SK-N-SH (cell line): ENCODE measurements at regions not wholly inside any gene's neighbourhood (a gene's known extent, or its start where the extent isn't known, plus 50 kb on each side); places are given as distances from the start of the nearest gene placed in this dataset.

Experiments
- CTCF ChIA-PET: fragments of 300-600, 350-600 bp; formaldehyde crosslinking; extraction: SDS; loops from one replicate; lab custom pipeline; 2021; lab: Yijun Ruan, JAX
- POLR2A ChIA-PET: fragments of 350-600 bp; sonication (Branson Sonifier 250); formaldehyde crosslinking; extraction: SDS; loops from one replicate; lab custom pipeline; 2020; ENCODE audit warnings: antibody characterized with exemption, inconsistent platforms; lab: Yijun Ruan, JAX
- DNase-seq: peaks from one replicate; pipeline ENCODE4 v3.0.0; 2012
- H2AFZ ChIP-seq: fragments of 200-600 bp; sonication (generic); 2 replicates; pipeline ENCODE4 v1.8.1; 2016; ENCODE audit warnings: antibody characterized with exemption, mild to moderate bottlenecking, low read depth
- H3F3A ChIP-seq: fragments of 200-600 bp; sonication (generic); replicated peaks from 2 replicates; pipeline ENCODE3; 2016; ENCODE audit warnings: antibody characterized with exemption, mild to moderate bottlenecking; ENCODE audit not compliant: insufficient read depth
- H3K27ac ChIP-seq, 2 experiments: fragments of 200-500 bp in 1 of 2; fragments of 200-600 bp in 1 of 2; sonication (Bioruptor generic) in 1 of 2; sonication (generic), shearing (Covaris generic) in 1 of 2; 2 replicates each; pipeline versions ENCODE4 v1.5.1 to v1.6.1; 2014 to 2016; ENCODE audit warnings: low read depth in 2 of 2, inconsistent platforms in 1 of 2, low read length in 1 of 2, mild to moderate bottlenecking in 1 of 2, mixed read lengths in 1 of 2
- H3K27me3 ChIP-seq: fragments of 200-600 bp; sonication (generic), shearing (Covaris generic); 2 replicates; pipeline ENCODE4 v1.6.1; 2016; ENCODE audit warnings: mixed run types; ENCODE audit not compliant: insufficient read depth
- H3K36me3 ChIP-seq, 2 experiments: fragments of 200-500 bp in 1 of 2; fragments of 200-600 bp in 1 of 2; sonication (Bioruptor generic) in 1 of 2; sonication (generic) in 1 of 2; replicated peaks in 1 of 2; 2 replicates each; pipeline versions ENCODE3 to v1.5.1; 2014 to 2016; ENCODE audit warnings: low read length in 1 of 2, mild to moderate bottlenecking in 1 of 2; ENCODE audit not compliant: insufficient read depth in 2 of 2, control insufficient read depth in 1 of 2
- H3K4me1 ChIP-seq, 2 experiments: fragments of 200-500 bp in 1 of 2; fragments of 200-600 bp in 1 of 2; sonication (Bioruptor generic) in 1 of 2; sonication (generic), shearing (Covaris generic) in 1 of 2; 2 replicates each; pipeline versions ENCODE4 v1.5.1 to v1.6.1; 2014 to 2016; ENCODE audit warnings: low read depth in 1 of 2, low read length in 1 of 2, mixed run types in 1 of 2; ENCODE audit not compliant: insufficient read depth in 2 of 2, control insufficient read depth in 1 of 2
- H3K4me2 ChIP-seq: fragments of 200-600 bp; sonication (generic), shearing (Covaris generic); 2 replicates; pipeline ENCODE4 v1.6.1; 2017; ENCODE audit warnings: mixed run types
- H3K4me3 ChIP-seq, 2 experiments: fragments of 200-500 bp in 1 of 2; fragments of 200-600 bp in 1 of 2; sonication (Bioruptor generic) in 1 of 2; sonication (generic), shearing (Covaris generic) in 1 of 2; 2 replicates each; pipeline versions ENCODE4 v1.5.1 to v1.8.1; 2014 to 2016; ENCODE audit warnings: low read depth in 2 of 2, inconsistent platforms in 1 of 2, low read length in 1 of 2, mild to moderate bottlenecking in 1 of 2, mixed read lengths in 1 of 2, moderate library complexity in 1 of 2
- H3K79me2 ChIP-seq: fragments of 200-600 bp; sonication (generic); 2 replicates; pipeline ENCODE4 v1.8.1; 2017; ENCODE audit warnings: mild to moderate bottlenecking; ENCODE audit not compliant: insufficient read depth
- H3K9ac ChIP-seq: fragments of 200-600 bp; sonication (generic); 2 replicates; pipeline ENCODE4 v1.6.1; 2017; ENCODE audit warnings: mixed run types
- H3K9me2 ChIP-seq: fragments of 200-600 bp; sonication (generic); 2 replicates; pipeline ENCODE4 v1.6.1; 2017; ENCODE audit warnings: mixed run types
- H3K9me3 ChIP-seq: fragments of 200-600 bp; sonication (generic); 2 replicates; pipeline ENCODE4 v1.6.1; 2017; ENCODE audit warnings: mixed run types, mild to moderate bottlenecking, moderate library complexity
- H4K20me1 ChIP-seq: fragments of 200-600 bp; sonication (generic); 2 replicates; pipeline ENCODE4 v1.6.1; 2017; ENCODE audit warnings: mild to moderate bottlenecking, mixed run types; ENCODE audit not compliant: insufficient read depth
- EP300 ChIP-seq, 2 experiments: IDR thresholded peaks; 2 replicates each; pipeline versions ENCODE4 v1.4.0 to v1.6.1; 2012; ENCODE audit warnings: borderline replicate concordance in 1 of 2, low read depth in 1 of 2, low read length in 1 of 2
- FOXM1 ChIP-seq: IDR thresholded peaks from 2 replicates; pipeline ENCODE4 v1.4.0; 2012; ENCODE audit warnings: low read depth, mild to moderate bottlenecking
- IRF3 ChIP-seq: fragments of 150-350 bp; IDR thresholded peaks from 2 replicates; pipeline ENCODE4 v1.6.1; 2016; ENCODE audit warnings: mild to moderate bottlenecking, low read depth, low read length
- MEF2A ChIP-seq: IDR thresholded peaks from 2 replicates; pipeline ENCODE4 v1.4.0; 2012; ENCODE audit warnings: low read depth, borderline replicate concordance
- MXI1 ChIP-seq: IDR thresholded peaks from 2 replicates; pipeline ENCODE4 v1.6.1; 2012; ENCODE audit warnings: mild to moderate bottlenecking, low read depth, low read length, improper control_type of control experiment
- NFIC ChIP-seq: IDR thresholded peaks from 2 replicates; pipeline ENCODE4 v1.4.0; 2012; ENCODE audit warnings: borderline replicate concordance
- PBX3 ChIP-seq: IDR thresholded peaks from 2 replicates; pipeline ENCODE4; 2012
- RCOR1 ChIP-seq: fragments of 150-350 bp; IDR thresholded peaks from 2 replicates; pipeline ENCODE4 v1.6.1; 2017; ENCODE audit warnings: antibody characterized with exemption, low read length
- RFX5 ChIP-seq: IDR thresholded peaks from 2 replicates; pipeline ENCODE4 v1.6.1; 2012; ENCODE audit warnings: mild to moderate bottlenecking, improper control_type of control experiment, low read length
- SMC3 ChIP-seq: IDR thresholded peaks from 2 replicates; pipeline ENCODE4 v1.6.1; 2012; ENCODE audit warnings: low read depth, low read length, improper control_type of control experiment
- TCF12 ChIP-seq: IDR thresholded peaks from 2 replicates; pipeline ENCODE4 v1.4.0; 2012
- TEAD4 ChIP-seq: IDR thresholded peaks from 2 replicates; pipeline ENCODE4 v1.4.0; 2012; ENCODE audit warnings: mild to moderate bottlenecking, borderline replicate concordance; ENCODE audit not compliant: insufficient read depth
- YY1 ChIP-seq: IDR thresholded peaks from 2 replicates; pipeline ENCODE4 v1.4.0; 2012; ENCODE audit warnings: low read depth, mild to moderate bottlenecking
- WGBS: methylation state at CpG from one replicate; pipeline ENCODE4 v1.1.6; 2017; ENCODE audit warnings: low lambda C conversion rate; 5-methylcytosine and 5-hydroxymethylcytosine counted together
- TF ChIP-seq, protein P1 (sequence below): IDR thresholded peaks from 2 replicates; pipeline ENCODE4 v1.4.0; 2012; ENCODE audit warnings: low read depth, borderline replicate concordance

- peaks cover 7% of the 10 kb centered on the region for H3F3A ChIP-seq
- H3K9me3 ChIP-seq: 0 out of 2 replicates have a peak, but pooled peaks cover 4% of the 10 kb centered on the region
- no peak for TF ChIP-seq MEF2A
- no peak for TF ChIP-seq TEAD4
- no peak for TF ChIP-seq FOXM1
- TF ChIP-seq RFX5: no peak
- no peak for TF ChIP-seq TCF12
- no peak for TF ChIP-seq YY1
- TF ChIP-seq NFIC: no peak
- TF ChIP-seq, protein P1, sequence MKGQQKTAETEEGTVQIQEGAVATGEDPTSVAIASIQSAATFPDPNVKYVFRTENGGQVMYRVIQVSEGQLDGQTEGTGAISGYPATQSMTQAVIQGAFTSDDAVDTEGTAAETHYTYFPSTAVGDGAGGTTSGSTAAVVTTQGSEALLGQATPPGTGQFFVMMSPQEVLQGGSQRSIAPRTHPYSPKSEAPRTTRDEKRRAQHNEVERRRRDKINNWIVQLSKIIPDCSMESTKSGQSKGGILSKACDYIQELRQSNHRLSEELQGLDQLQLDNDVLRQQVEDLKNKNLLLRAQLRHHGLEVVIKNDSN: no peak
- TF ChIP-seq SMC3: no peak
- TF ChIP-seq RCOR1: no peak
- TF ChIP-seq IRF3: no peak
- TF ChIP-seq PBX3: no peak
- H3K27ac ChIP-seq: no peak overlapping the region
- no peak overlapping the region for H2AFZ ChIP-seq
- DNase-seq: no peak
- H3K27me3 ChIP-seq: no peaks in the 10 kb centered on the region
- no peaks in the 10 kb centered on the region for H4K20me1 ChIP-seq
- H3K4me1 ChIP-seq: no peaks in the 10 kb centered on the region
- H3K4me3 ChIP-seq: no peak overlapping the region
- no peaks in the 10 kb centered on the region for H3K79me2 ChIP-seq
- ChIA-PET POLR2A (no interaction called here), CTCF (no interaction called here)
- H3K36me3 ChIP-seq: no peaks in the 10 kb centered on the region
- H3K4me2 ChIP-seq: no peak overlapping the region
- no peak overlapping the region for H3K9ac ChIP-seq
- WGBS: 15% methylated on average over 1 of the region's 1 CpG
- no peaks in the 10 kb centered on the region for H3K9me2 ChIP-seq
Observed at GRCh38 chr7:4438723-4439245, 243.3 kb upstream of the FOXK1 start.

DNA sequence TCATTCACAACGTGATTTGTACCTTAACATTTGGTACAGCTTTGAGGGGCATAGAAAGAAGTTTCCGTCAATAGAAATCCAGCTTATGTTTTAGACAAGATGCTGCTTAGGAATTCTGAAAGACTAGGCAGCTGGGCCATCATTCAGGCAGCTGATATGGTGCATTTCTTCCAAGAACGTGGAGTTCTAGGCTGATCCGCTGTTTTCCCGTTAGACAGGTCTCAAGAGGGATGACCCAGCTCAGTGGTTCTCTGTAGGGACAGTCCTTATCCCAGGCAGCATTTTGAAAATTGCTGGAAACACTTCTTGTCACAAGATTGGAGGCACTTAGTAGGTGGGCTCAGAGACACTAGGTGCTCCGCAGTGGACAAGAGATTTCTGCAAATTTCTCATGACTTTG is 242.7 kb upstream of the FOXK1 start:
- 19% methylated on average over 6 of the region's 6 CpGs for WGBS

More for the DNA sequence above, 242.7 kb upstream of the FOXK1 start:
- ChIA-PET CTCF (no interaction called here), POLR2A (no interaction called here)
- no peak overlapping the region for H3K4me2 ChIP-seq
- H2AFZ ChIP-seq: no peak overlapping the region
- H3K27me3 ChIP-seq: no peaks in the 10 kb centered on the region
- H3K27ac ChIP-seq: no peak overlapping the region
- no peaks in the 10 kb centered on the region for H3K36me3 ChIP-seq
- no peak for DNase-seq
- TF ChIP-seq MXI1 (no peak), RCOR1 (no peak), EP300 (IDR thresholded peaks at IDR 0.05; ENCODE audit: borderline replicate concordance in 1 of 2, low read depth in 1 of 2, low read length in 1 of 2) (no peak)
- 0 out of 2 replicates have a peak, but pooled peaks cover 4% of the 10 kb centered on the region for H3K9me3 ChIP-seq
- no peaks in the 10 kb centered on the region for H4K20me1 ChIP-seq
- H3K4me3 ChIP-seq: no peak overlapping the region
- no peak overlapping the region for H3K9ac ChIP-seq
- no peaks in the 10 kb centered on the region for H3K4me1 ChIP-seq
- H3K9me2 ChIP-seq: no peaks in the 10 kb centered on the region
- peaks cover 7% of the 10 kb centered on the region for H3F3A ChIP-seq
- H3K79me2 ChIP-seq: no peaks in the 10 kb centered on the region
